GM21723 (cell line): ENCODE measurements at regions not wholly inside any gene's neighbourhood (a gene's known extent, or its start where the extent isn't known, plus 50 kb on each side); places are given as distances from the start of the nearest gene placed in this dataset.
A peak's percentile ranks its signal among the peaks of the same experiment; 100 is the strongest.
"Not testable (repeated sequence)": the region's sequence is repeated elsewhere in the genome, so short reads cannot be mapped to it uniquely, and the experiment has no call there.

ENCODE experiments used
- ATAC-seq: cut with Tn5 transposase; IDR thresholded peaks from one replicate; pipeline ENCODE4 v1.9.1; 2021; ENCODE audit warnings: mild to moderate bottlenecking, moderate library complexity; ENCODE audit not compliant: unreplicated experiment

DNA sequence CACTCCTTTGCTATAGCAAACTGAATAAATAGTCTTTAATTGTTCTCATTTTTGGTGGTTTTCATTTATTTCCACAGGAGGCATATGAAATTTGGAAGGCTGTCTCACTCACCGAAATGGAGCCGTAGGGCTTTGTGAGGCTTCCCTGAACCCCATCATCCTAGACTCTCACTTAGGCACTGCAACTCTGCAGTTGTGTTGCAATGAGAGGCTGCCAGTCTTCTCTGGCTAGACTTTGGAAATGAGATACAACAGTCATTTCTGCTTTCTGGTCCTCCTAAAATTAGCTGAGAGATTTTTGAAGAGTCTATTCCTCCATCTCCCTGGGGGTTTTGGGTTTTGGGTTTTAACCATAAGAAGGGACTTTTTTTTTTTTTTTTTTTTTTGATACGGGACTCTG is 146.5 kb downstream of the SH3BGRL start:
- ATAC-seq: no peak

- no peak for ATAC-seq
These were observed 153.1 kb downstream of the SH3BGRL start for GRCh38 chrX:81354954-81355353.

- no peak for ATAC-seq
These were observed 153.5 kb downstream of the SH3BGRL start for GRCh38 chrX:81355436-81355835.

GRCh38 chrX:81367291-81367690 is 165.4 kb downstream of the SH3BGRL start:
- ATAC-seq: no peak

- ATAC-seq: no peak
These were observed 175.4 kb downstream of the SH3BGRL start for GRCh38 chrX:81377329-81377728.

GRCh38 chrX:81378560-81378959 is 176.7 kb downstream of the SH3BGRL start:
- ATAC-seq: no peak

- peak; percentile 95 for ATAC-seq
These were observed 188.3 kb downstream of the SH3BGRL start for GRCh38 chrX:81390237-81390636.

GRCh38 chrX:81392396-81392795 is 190.5 kb downstream of the SH3BGRL start:
- no peak for ATAC-seq

DNA sequence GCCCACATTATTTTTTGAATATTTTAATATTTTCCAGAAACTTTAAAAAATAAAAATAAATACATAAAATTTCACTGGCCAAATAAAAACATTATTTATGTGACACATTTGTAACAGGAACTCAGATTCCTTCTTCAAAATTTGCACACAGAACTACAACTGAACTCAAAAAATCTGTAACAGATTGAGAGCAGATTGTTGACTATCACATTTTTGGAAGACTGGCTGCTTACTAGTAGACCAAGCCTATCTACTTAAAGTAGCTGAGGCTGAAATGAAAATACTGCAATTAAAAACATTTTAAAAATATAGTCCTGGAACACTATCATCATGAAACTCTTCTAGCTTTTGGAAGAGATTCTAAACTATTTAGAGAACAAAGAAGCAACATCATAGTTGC is 203.9 kb downstream of the SH3BGRL start:
- ATAC-seq: no peak

DNA sequence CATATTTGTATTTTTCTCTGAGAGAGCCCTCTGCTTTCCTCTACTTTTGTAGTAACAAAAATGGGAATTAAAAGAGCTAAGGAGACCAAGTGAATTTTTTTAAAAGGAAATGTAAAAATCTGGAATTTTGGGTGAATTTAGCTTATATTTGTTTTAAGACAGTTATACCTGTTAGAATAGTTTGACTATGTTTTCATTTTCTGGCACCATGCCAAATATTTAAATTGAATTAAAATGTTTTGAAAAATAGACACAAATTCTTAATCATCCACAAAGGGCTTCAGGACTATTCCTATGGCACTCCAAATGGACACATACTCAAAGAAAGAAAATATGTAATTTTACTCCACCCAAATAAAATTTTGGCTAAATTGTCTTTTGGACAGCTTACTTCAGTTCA is 209.6 kb downstream of the SH3BGRL start:
- ATAC-seq: no peak

GRCh38 chrX:81412428-81412827 is 210.5 kb downstream of the SH3BGRL start:
- ATAC-seq: no peak

DNA sequence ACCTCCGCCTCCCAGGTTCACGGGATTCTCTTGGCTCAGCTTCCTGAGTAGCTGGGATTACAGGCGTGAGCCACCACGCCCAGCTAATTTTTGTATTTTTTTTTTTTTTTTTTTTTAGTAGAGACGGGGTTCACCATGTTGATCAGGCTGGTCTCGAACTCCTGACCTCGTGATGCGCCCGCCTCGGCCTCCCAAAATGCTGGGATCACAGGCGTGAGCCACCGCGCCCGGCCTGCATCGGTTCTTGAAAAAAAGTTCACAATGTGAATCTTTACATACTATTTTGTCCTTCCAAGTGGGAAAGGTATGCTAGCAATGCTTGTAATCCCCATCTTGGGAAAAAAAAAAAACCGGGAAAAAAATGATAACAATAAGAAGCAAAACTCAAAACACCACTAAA is 211.0 kb downstream of the SH3BGRL start:
- ATAC-seq: not testable (repeated sequence)

DNA sequence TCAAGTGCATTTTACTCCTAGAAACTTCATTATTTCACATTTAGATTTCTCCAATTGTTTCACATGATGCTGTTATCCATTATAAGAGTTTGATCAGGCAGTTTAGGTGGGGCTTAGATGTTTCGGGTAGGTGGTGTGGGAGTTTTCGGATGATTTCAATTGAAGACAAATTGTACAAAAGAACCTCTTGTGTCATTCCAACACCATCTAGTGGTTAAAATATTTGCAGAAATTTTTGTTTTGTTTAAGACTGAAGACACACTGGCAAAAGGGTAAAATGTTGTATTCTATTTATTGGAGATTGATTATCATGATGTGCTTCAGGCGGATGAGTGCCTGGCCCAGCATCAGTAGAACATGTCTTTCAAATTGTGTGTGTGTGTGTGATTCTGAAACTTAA is 212.7 kb downstream of the SH3BGRL start:
- no peak for ATAC-seq
